ENCODE measurements at regions not wholly inside any gene's neighbourhood (a gene's known extent, or its start where the extent isn't known, plus 50 kb on each side); places are given as distances from the start of the nearest gene placed in this dataset.

- H3K36me3 ChIP-seq = no peaks in the 10 kb centered on the region
- no peak for DNase-seq (ENCODE audit: low spot score in 2 of 2)
- H3K4me3 ChIP-seq = no peak overlapping the region
- TF ChIP-seq CTCF (IDR thresholded peaks at IDR 0.05) (no peak), POLR2A (IDR thresholded peaks at IDR 0.05) (no peak), POLR2AphosphoS5 (IDR thresholded peaks at IDR 0.05) (no peak)
- no peak overlapping the region for H3K27ac ChIP-seq
- H3K27me3 ChIP-seq = no peaks in the 10 kb centered on the region
- intact Hi-C loops (cut with DNase I; ENCODE audit: low total_unique reads) = no loop called here
- H3K9me3 ChIP-seq = no peaks in the 10 kb centered on the region
- H3K4me1 ChIP-seq = no peaks in the 10 kb centered on the region
Observed at GRCh38 chr12:39071611-39072010, 166.2 kb upstream of the CPNE8 start.

GRCh38 chr12:39070775-39071174 lies 165.4 kb upstream of the CPNE8 start:
- TF ChIP-seq POLR2AphosphoS5 (IDR thresholded peaks at IDR 0.05) (no peak), POLR2A (IDR thresholded peaks at IDR 0.05) (no peak), CTCF (IDR thresholded peaks at IDR 0.05) (no peak)
- no peak overlapping the region for H3K27ac ChIP-seq
- intact Hi-C loops (cut with DNase I; ENCODE audit: low total_unique reads) = no loop called here

GRCh38 chr12:39065455-39065854 lies 160.1 kb upstream of the CPNE8 start:
- Histone ChIP-seq H3K4me1 (no peaks in the 10 kb centered on the region), H3K36me3 (no peaks in the 10 kb centered on the region), H3K9me3 (no peaks in the 10 kb centered on the region), H3K4me3 (no peak overlapping the region), H3K27ac (no peak overlapping the region), H3K27me3 (no peaks in the 10 kb centered on the region)
- intact Hi-C loops (cut with DNase I; ENCODE audit: low total_unique reads) = no loop called here
- DNase-seq (ENCODE audit: low spot score in 2 of 2) = no peak
- no peak for TF ChIP-seq CTCF (IDR thresholded peaks at IDR 0.05)
- TF ChIP-seq POLR2AphosphoS5 (IDR thresholded peaks at IDR 0.05) = no peak
- no peak for TF ChIP-seq POLR2A (IDR thresholded peaks at IDR 0.05)

More at GRCh38 chr12:39070775-39071174, 165.4 kb upstream of the CPNE8 start:
- no peaks in the 10 kb centered on the region for H3K27me3 ChIP-seq
- no peaks in the 10 kb centered on the region for H3K9me3 ChIP-seq
- DNase-seq (ENCODE audit: low spot score in 2 of 2) = no peak
- no peaks in the 10 kb centered on the region for H3K36me3 ChIP-seq
- H3K4me1 ChIP-seq = no peaks in the 10 kb centered on the region
- no peak overlapping the region for H3K4me3 ChIP-seq

GRCh38 chr12:39064708-39065107 lies 159.3 kb upstream of the CPNE8 start:
- no peak for DNase-seq (ENCODE audit: low spot score in 2 of 2)
- no peak for TF ChIP-seq POLR2A (IDR thresholded peaks at IDR 0.05)
- H3K27ac ChIP-seq = no peak overlapping the region
- no peak overlapping the region for H3K4me3 ChIP-seq
- no peaks in the 10 kb centered on the region for H3K4me1 ChIP-seq
- no peaks in the 10 kb centered on the region for H3K36me3 ChIP-seq
- intact Hi-C loops (cut with DNase I; ENCODE audit: low total_unique reads) = no loop called here
- no peaks in the 10 kb centered on the region for H3K27me3 ChIP-seq
- H3K9me3 ChIP-seq = no peaks in the 10 kb centered on the region

- Histone ChIP-seq H3K27ac (no peak overlapping the region), H3K36me3 (no peaks in the 10 kb centered on the region), H3K27me3 (no peaks in the 10 kb centered on the region), H3K9me3 (no peaks in the 10 kb centered on the region), H3K4me3 (no peak overlapping the region), H3K4me1 (no peaks in the 10 kb centered on the region)
- TF ChIP-seq POLR2A (IDR thresholded peaks at IDR 0.05) (no peak), POLR2AphosphoS5 (IDR thresholded peaks at IDR 0.05) (no peak), CTCF (IDR thresholded peaks at IDR 0.05) (no peak)
- DNase-seq (ENCODE audit: low spot score in 2 of 2) = no peak
- intact Hi-C loops (cut with DNase I; ENCODE audit: low total_unique reads) = no loop called here
Observed at GRCh38 chr12:39062266-39062996, 157.0 kb upstream of the CPNE8 start.

Data from breast epithelium (tissue), 4 donors.